IMR-90 (cell line): ENCODE measurements at regions not wholly inside any gene's neighbourhood (a gene's known extent, or its start where the extent isn't known, plus 50 kb on each side); places are given as distances from the start of the nearest gene placed in this dataset.

Experiments
- ATAC-seq: fragments of 200-7000 bp; cut with Tn5 transposase; 2 replicates; pipeline ENCODE4 v1.9.1; 2020; ENCODE audit warnings: low read depth, mild to moderate bottlenecking, moderate library complexity
- BruUV-seq: library from RNA; stranded (reverse); fragments of 400-500 nt; replicated peaks from 2 replicates; lab custom pipeline; 2021; lab: Mats Ljungman, UMichigan
- CTCF ChIA-PET: fragments of 300-600 bp; formaldehyde crosslinking; extraction: SDS; loops from one replicate; lab custom pipeline; 2021; ENCODE audit warnings: antibody characterized with exemption; lab: Yijun Ruan, JAX
- POLR2A ChIA-PET: fragments of 300-600 bp; sonication (Branson Sonifier 250); formaldehyde crosslinking; loops from one replicate; lab custom pipeline; 2022; ENCODE audit warnings: antibody characterized with exemption; ENCODE audit not compliant: unreplicated experiment; lab: Charles Lee
- DNase-seq: peaks from one replicate; pipeline ENCODE4 v3.0.0; 2013
- H2AFZ ChIP-seq: replicated peaks from 2 replicates; pipeline ENCODE3; 2013; ENCODE audit warnings: low read length, mild to moderate bottlenecking; ENCODE audit not compliant: poor library complexity
- H2AK5ac ChIP-seq: 2 replicates; pipeline ENCODE4 v1.6.1; 2013; ENCODE audit warnings: low read depth, low read length, inconsistent platforms
- H2AK9ac ChIP-seq: replicated peaks from 2 replicates; pipeline ENCODE3; 2013; ENCODE audit warnings: mild to moderate bottlenecking, low read depth, low read length, moderate library complexity; ENCODE audit not compliant: poor library complexity
- H2BK120ac ChIP-seq: 2 replicates; pipeline ENCODE4 v1.6.1; 2013; ENCODE audit warnings: low read depth, low read length, inconsistent platforms
- H2BK15ac ChIP-seq: 3 replicates; pipeline ENCODE4 v1.6.1; 2013; ENCODE audit warnings: low read depth, low read length, inconsistent platforms
- H2BK20ac ChIP-seq: 2 replicates; pipeline ENCODE4 v1.6.1; 2013; ENCODE audit warnings: low read depth, mild to moderate bottlenecking, inconsistent platforms, low read length, moderate library complexity
- H2BK5ac ChIP-seq: 2 replicates; pipeline ENCODE4 v1.6.1; 2013; ENCODE audit warnings: mild to moderate bottlenecking, low read depth, low read length, inconsistent platforms; ENCODE audit not compliant: poor library complexity, severe bottlenecking
- H3K14ac ChIP-seq: replicated peaks from 2 replicates; pipeline ENCODE4 v1.6.1; 2013; ENCODE audit warnings: low read depth, low read length, inconsistent platforms
- H3K18ac ChIP-seq: 2 replicates; pipeline ENCODE4 v1.6.1; 2013; ENCODE audit warnings: low read depth, low read length, control low read depth
- H3K23ac ChIP-seq: 2 replicates; pipeline ENCODE4 v1.6.1; 2013; ENCODE audit warnings: low read depth, low read length, inconsistent platforms
- H3K27ac ChIP-seq: 2 replicates; pipeline ENCODE4 v1.5.1; 2013; ENCODE audit warnings: mild to moderate bottlenecking, control low read depth, low read length; ENCODE audit not compliant: insufficient read depth
- H3K27me3 ChIP-seq: 2 replicates; pipeline ENCODE4 v1.6.1; 2013; ENCODE audit warnings: low read length; ENCODE audit not compliant: control insufficient read depth, insufficient read depth
- H3K36me3 ChIP-seq: 2 replicates; pipeline ENCODE4 v1.6.1; 2013; ENCODE audit warnings: low read length, mixed read lengths; ENCODE audit not compliant: control insufficient read depth, insufficient read depth
- H3K4ac ChIP-seq: 2 replicates; pipeline ENCODE4 v1.6.1; 2013; ENCODE audit warnings: low read depth, low read length, inconsistent platforms
- H3K4me1 ChIP-seq: 2 replicates; pipeline ENCODE4 v1.6.1; 2013; ENCODE audit warnings: low read length, mixed read lengths; ENCODE audit not compliant: control insufficient read depth, insufficient read depth
- H3K4me2 ChIP-seq: 2 replicates; pipeline ENCODE4 v1.6.1; 2013; ENCODE audit warnings: low read depth, mild to moderate bottlenecking, control low read depth, low read length, moderate library complexity
- H3K4me3 ChIP-seq: 2 replicates; pipeline ENCODE4 v1.5.1; 2013; ENCODE audit warnings: low read depth, mild to moderate bottlenecking, control low read depth, low read length, moderate library complexity; ENCODE audit not compliant: insufficient read depth
- H3K56ac ChIP-seq: 2 replicates; pipeline ENCODE4 v1.6.1; 2013; ENCODE audit warnings: low read length, inconsistent platforms; ENCODE audit not compliant: insufficient read depth; ENCODE audit errors: extremely low read depth
- H3K79me1 ChIP-seq, 2 experiments: 2 replicates each; pipeline ENCODE4 v1.6.1; 2013; ENCODE audit warnings: low read length in 2 of 2, inconsistent platforms in 1 of 2, low read depth in 1 of 2
- H3K9ac ChIP-seq: 2 replicates; pipeline ENCODE4 v1.6.1; 2013; ENCODE audit warnings: low read depth, low read length, control low read depth
- H3K9me1 ChIP-seq: 2 replicates; pipeline ENCODE4 v1.6.1; 2013; ENCODE audit warnings: low read length, inconsistent platforms; ENCODE audit not compliant: insufficient read depth
- H3K9me3 ChIP-seq: 2 replicates; pipeline ENCODE4 v1.6.1; 2013; ENCODE audit warnings: low read length; ENCODE audit not compliant: control insufficient read depth, insufficient read depth
- H4K20me1 ChIP-seq: 2 replicates; pipeline ENCODE4 v1.6.1; 2013; ENCODE audit warnings: low read length, inconsistent platforms; ENCODE audit not compliant: insufficient read depth
- H4K5ac ChIP-seq: 2 replicates; pipeline ENCODE4 v1.6.1; 2013; ENCODE audit warnings: mild to moderate bottlenecking, low read depth, low read length, control low read depth
- H4K8ac ChIP-seq, 2 experiments: 2 replicates each; pipeline ENCODE4 v1.6.1; 2013; ENCODE audit warnings: low read depth in 2 of 2, low read length in 2 of 2, control low read depth in 1 of 2, inconsistent platforms in 1 of 2
- H4K91ac ChIP-seq: 2 replicates; pipeline ENCODE4 v1.6.1; 2013; ENCODE audit warnings: low read depth, low read length, inconsistent platforms; ENCODE audit not compliant: insufficient read depth
- FOS ChIP-seq: fragments of 150-350 bp; IDR thresholded peaks from 2 replicates; pipeline ENCODE4 v1.6.1; 2016; ENCODE audit warnings: low read depth, low read length
- WGBS, 2 experiments: methylation state at CpG; one replicate each; pipeline versions ENCODE4 v1.1.5 to v1.1.7; 2013; ENCODE audit warnings: missing lambda C conversion rate in 2 of 2; ENCODE audit not compliant: insufficient read length in 1 of 2; ENCODE audit errors: extremely low coverage in 2 of 2; 5-methylcytosine and 5-hydroxymethylcytosine counted together
- dilution Hi-C: fragments of 300-500 bp; cut with HindIII; formaldehyde crosslinking; loops from one replicate; pipeline ENCODE4 v1.14.3; 2018; ENCODE audit warnings: low sequenced_read_pairs; ENCODE audit not compliant: unreplicated experiment
- in situ Hi-C: fragments of 300-500 bp; cut with MboI; formaldehyde crosslinking; loops from 3 replicates; pipeline ENCODE4 v1.14.3; 2019; ENCODE audit warnings: low sequenced_read_pairs, inconsistent platforms, mixed read lengths
- intact Hi-C: fragments of 100-400 bp; cut with micrococcal nuclease; formaldehyde crosslinking; loops from 2 replicates; pipeline ENCODE4 v1.10.0; 2022
- TF ChIP-seq, protein P1 (sequence below): conservative IDR thresholded peaks from 2 replicates; pipeline ENCODE4 v1.5.1; 2012; ENCODE audit warnings: mild to moderate bottlenecking, low read depth, low read length, improper control_type of control experiment

DNA sequence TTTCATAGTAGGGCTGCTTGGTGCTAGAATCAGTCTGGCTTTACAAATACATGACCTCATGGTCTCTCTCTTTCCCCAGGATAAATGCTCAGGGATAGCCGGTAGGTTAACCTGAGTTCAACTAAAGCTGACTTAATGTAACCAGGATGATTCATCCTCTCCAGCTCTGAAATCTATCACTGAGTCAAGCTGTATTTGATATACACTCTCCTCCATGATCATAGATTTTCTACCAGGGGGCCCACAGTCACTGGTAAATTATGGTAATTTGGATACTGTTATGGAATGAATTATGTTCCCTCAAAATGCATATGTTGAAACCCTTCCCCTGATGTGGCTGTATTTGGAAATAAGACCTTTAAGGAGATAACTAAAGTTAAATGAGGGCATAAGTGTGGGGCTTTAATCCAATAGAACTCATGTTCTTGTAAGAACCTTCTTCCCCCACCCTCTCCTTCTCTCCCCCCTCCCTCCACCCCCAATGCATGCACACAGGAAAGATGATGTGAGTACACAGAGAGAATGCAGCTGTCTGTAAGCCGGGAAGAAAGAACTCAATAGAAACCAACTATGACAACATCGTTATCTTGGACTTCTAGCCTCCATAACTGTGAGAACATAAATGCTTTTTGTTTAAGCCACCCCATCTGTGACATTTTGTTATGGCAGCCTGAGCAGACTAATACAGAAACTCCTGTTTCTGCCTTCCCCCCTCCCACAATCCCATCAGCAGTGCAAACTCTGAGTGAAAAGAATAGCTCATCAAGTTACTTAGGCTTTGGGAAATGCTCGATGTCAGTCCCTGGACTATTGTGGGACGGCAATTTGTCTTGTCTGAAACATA, 134.9 kb upstream of the KYNU start:
- no peak overlapping the region for H3K23ac ChIP-seq
- H3K9ac ChIP-seq = no peak overlapping the region
- H2BK20ac ChIP-seq = peak overlapping the region; percentile 7; the same call in 1 of the 2 replicates
- H2BK120ac ChIP-seq = no peak overlapping the region
- ATAC-seq (peak; percentile 88), DNase-seq (peak; percentile 91)
- H3K79me1 ChIP-seq = no peaks in the 10 kb centered on the region
- H2BK5ac ChIP-seq = peak overlapping the region; percentile 73
- peak overlapping the region; percentile 23; the same call in 1 of the 2 replicates for H3K4me2 ChIP-seq
- no peak overlapping the region for H3K14ac ChIP-seq
- H3K27me3 ChIP-seq = no peaks in the 10 kb centered on the region
- no peaks in the 10 kb centered on the region for H3K9me3 ChIP-seq
- in situ Hi-C loops = no loop called here
- H3K4ac ChIP-seq = no peak overlapping the region
- no peak overlapping the region for H3K27ac ChIP-seq
- H3K4me3 ChIP-seq = no peak overlapping the region
- BruUV-seq = no TSS peak
- no peak overlapping the region for H2AK5ac ChIP-seq
- H3K56ac ChIP-seq = no peak overlapping the region
- no peak overlapping the region for H2AFZ ChIP-seq
- no peaks in the 10 kb centered on the region for H4K20me1 ChIP-seq
- no CpG with 5 or more reads among the region's 5 CpGs for WGBS, 2 experiments
- H4K5ac ChIP-seq = 0 out of 2 replicates have a peak overlapping the region, but pooled peaks have one; percentile 25
- H3K4me1 ChIP-seq = no peaks in the 10 kb centered on the region
- intact Hi-C loops = no loop called here
- dilution Hi-C loops = no loop called here
- TF ChIP-seq, protein P1, sequence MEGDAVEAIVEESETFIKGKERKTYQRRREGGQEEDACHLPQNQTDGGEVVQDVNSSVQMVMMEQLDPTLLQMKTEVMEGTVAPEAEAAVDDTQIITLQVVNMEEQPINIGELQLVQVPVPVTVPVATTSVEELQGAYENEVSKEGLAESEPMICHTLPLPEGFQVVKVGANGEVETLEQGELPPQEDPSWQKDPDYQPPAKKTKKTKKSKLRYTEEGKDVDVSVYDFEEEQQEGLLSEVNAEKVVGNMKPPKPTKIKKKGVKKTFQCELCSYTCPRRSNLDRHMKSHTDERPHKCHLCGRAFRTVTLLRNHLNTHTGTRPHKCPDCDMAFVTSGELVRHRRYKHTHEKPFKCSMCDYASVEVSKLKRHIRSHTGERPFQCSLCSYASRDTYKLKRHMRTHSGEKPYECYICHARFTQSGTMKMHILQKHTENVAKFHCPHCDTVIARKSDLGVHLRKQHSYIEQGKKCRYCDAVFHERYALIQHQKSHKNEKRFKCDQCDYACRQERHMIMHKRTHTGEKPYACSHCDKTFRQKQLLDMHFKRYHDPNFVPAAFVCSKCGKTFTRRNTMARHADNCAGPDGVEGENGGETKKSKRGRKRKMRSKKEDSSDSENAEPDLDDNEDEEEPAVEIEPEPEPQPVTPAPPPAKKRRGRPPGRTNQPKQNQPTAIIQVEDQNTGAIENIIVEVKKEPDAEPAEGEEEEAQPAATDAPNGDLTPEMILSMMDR = no peak
- TF ChIP-seq FOS = peak; percentile 25; the same call in 1 of the 2 replicates
- POLR2A ChIA-PET = no interaction called here
- H2BK15ac ChIP-seq = no peak overlapping the region
- H3K9me1 ChIP-seq = no peaks in the 10 kb centered on the region
- H3K36me3 ChIP-seq = no peaks in the 10 kb centered on the region
- CTCF ChIA-PET = interaction anchor here (0.6 kb wide), 1 partner anchor 244 kb away, joined by 3 read pairs; no protein-coding TSS in a partner anchor
- no peak overlapping the region for H4K8ac ChIP-seq
- H3K18ac ChIP-seq = peak overlapping the region; percentile 81
- no peak overlapping the region for H4K91ac ChIP-seq
- no peak overlapping the region for H2AK9ac ChIP-seq
